IPS-18a (cell line): ENCODE measurements at regions not wholly inside any gene's neighbourhood (a gene's known extent, or its start where the extent isn't known, plus 50 kb on each side); places are given as distances from the start of the nearest gene placed in this dataset.
"Not testable (repeated sequence)": the region's sequence is repeated elsewhere in the genome, so short reads cannot be mapped to it uniquely, and the experiment has no call there.

Experiments
- H3K27ac ChIP-seq: one replicate; pipeline ENCODE4 v1.5.1; 2013; ENCODE audit warnings: low read length
- H3K27me3 ChIP-seq: one replicate; pipeline ENCODE4 v1.6.1; 2013; ENCODE audit warnings: mild to moderate bottlenecking, low read length; ENCODE audit not compliant: control insufficient read depth, insufficient read depth
- H3K36me3 ChIP-seq: one replicate; pipeline ENCODE4 v1.6.1; 2013; ENCODE audit warnings: low read depth, low read length; ENCODE audit not compliant: control insufficient read depth
- H3K4me1 ChIP-seq: one replicate; pipeline ENCODE4 v1.6.1; 2013; ENCODE audit warnings: low read depth, low read length; ENCODE audit not compliant: control insufficient read depth
- H3K4me3 ChIP-seq: one replicate; pipeline ENCODE4 v1.5.1; 2013; ENCODE audit warnings: low read length
- H3K9ac ChIP-seq: one replicate; pipeline ENCODE4 v1.6.1; 2013; ENCODE audit warnings: mild to moderate bottlenecking, low read length, moderate library complexity
- H3K9me3 ChIP-seq: one replicate; pipeline ENCODE4 v1.6.1; 2013; ENCODE audit warnings: low read depth, low read length; ENCODE audit not compliant: control insufficient read depth

DNA sequence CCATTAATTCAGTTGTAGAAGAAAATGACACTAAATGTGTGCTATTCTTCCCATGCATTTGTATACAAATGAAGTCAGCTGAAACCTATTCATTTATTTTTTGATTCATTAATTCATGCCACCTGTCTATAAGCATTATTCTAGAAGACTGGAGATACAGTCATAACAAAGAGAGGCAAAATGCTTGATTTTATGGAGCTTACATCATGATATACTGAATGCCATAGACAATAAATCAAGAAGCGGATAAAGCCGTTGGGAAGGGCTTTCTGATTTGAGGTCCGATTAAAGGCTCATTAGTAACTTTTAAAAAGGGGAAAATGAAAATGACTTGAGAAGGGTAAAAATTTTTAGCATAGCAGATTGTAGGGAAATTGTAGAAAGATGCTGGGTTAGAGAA, 494.9 kb downstream of the RERGL start:
- H3K9me3 ChIP-seq, result no peaks in the 10 kb centered on the region
- H3K36me3 ChIP-seq, result no peaks in the 10 kb centered on the region
- no peaks in the 10 kb centered on the region for H3K27me3 ChIP-seq
- H3K9ac ChIP-seq, result no peak overlapping the region
- H3K4me1 ChIP-seq, result no peaks in the 10 kb centered on the region
- H3K4me3 ChIP-seq, result no peak overlapping the region
- no peak overlapping the region for H3K27ac ChIP-seq

DNA sequence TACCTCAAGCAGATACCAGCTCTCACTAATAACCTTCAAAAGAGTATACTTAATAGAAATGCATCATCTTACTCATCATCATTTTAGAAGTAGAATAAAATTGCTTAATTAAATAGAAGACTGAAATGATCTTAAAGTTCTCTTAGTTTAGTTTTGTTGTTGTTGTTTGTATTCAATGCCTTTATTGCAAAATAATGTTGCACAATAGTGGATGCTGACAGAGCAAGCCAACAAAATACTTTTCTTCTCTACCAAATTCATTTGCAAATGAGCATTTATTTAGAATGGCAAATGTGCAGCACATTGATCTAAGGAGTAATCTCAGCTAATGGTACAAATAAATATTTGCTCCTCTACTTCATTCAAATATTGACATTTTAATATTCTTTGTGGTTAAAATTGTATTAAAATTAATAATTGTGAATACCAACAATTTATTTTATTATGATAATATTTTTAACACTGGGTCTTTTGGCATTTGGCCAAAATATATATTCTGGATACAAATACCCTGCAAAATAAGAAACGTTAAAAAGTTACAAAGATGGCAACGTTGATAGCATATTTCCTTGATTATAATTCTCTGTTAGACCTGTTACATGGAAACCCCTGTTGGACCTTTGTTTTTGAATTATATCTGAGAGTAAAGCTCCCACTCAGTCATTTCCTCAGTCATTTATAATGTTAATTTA, 496.1 kb downstream of the RERGL start:
- H3K36me3 ChIP-seq, result no peaks in the 10 kb centered on the region
- H3K27me3 ChIP-seq, result no peaks in the 10 kb centered on the region
- no peak overlapping the region for H3K9ac ChIP-seq
- no peak overlapping the region for H3K27ac ChIP-seq
- H3K4me3 ChIP-seq, result no peak overlapping the region
- no peaks in the 10 kb centered on the region for H3K4me1 ChIP-seq
- no peaks in the 10 kb centered on the region for H3K9me3 ChIP-seq

DNA sequence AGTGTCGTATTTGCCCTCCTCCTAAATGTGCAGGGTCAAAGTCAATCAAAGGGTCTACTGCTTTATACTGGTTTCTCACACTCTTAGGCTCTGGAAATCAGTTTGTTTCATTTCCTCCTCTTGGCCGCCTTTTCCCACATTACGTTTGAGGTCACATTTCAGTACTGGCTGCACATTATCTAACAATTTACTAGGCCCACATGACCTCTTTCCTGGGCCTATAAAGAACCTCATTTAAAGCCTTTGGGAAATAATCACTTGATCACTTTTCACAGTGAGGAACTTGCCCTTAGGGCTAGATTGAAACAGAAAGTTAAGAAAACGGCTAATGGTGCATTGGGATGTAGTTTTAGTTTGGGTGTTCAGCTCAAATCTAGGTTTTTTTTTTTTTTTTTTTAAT, 497.5 kb downstream of the RERGL start:
- H3K9ac ChIP-seq, result no peak overlapping the region
- no peaks in the 10 kb centered on the region for H3K36me3 ChIP-seq
- H3K27me3 ChIP-seq, result no peaks in the 10 kb centered on the region
- no peaks in the 10 kb centered on the region for H3K9me3 ChIP-seq
- no peak overlapping the region for H3K4me3 ChIP-seq
- no peaks in the 10 kb centered on the region for H3K4me1 ChIP-seq
- no peak overlapping the region for H3K27ac ChIP-seq

DNA sequence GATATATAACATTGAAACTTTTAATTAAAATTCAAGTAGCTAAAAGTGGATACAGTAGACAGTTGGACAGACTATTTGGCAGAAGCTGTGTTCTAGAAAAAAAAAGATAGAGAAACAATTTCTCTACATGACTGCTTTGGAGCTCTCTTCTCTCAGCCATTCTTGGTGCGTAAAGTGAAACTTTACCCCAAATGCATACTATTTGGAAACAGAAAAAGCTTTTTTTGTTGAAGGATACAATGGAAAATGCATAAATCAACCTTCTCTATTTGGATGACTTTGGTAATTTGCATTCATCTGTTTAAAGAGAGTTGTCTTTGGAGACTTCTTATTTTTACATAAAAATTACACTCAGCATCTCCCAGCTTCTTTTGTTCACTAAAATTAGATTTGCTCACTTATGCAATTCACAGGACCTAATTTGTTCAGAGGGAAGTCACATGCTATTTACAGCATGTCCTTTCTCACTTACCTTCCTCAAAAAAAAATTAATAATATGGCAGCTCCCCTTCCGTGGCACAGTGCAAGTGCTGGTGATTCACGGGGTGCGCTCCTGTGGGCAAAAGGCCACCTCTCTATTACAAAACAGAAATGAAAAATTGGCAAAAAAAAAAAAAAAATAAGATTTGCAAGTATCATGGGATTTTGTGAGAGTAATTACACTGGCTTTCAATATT, 498.9 kb downstream of the RERGL start:
- Histone ChIP-seq H3K27me3 (no peaks in the 10 kb centered on the region), H3K4me3 (no peak overlapping the region), H3K36me3 (no peaks in the 10 kb centered on the region), H3K9me3 (no peaks in the 10 kb centered on the region), H3K4me1 (no peaks in the 10 kb centered on the region), H3K9ac (no peak overlapping the region), H3K27ac (no peak overlapping the region)

DNA sequence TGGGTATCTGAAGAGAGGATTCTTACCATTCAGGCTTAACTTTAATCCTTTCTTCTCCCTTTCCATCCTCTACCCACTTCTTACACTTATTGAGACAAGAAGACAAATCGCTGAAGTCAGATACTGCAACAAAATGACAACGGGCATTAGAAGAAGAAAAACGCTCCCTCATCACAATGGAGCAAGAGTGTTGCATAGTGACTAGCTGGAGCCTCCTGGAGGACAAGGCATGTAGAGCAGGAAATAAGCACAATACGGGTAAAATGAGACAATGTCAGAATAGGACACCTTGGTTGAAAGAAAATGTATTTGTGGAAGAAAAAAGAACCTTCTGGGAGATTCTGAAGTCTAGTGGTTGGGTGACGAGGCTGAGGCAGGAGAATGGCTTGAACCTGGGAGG, 501.0 kb downstream of the RERGL start:
- H3K36me3 ChIP-seq, result no peaks in the 10 kb centered on the region
- no peak overlapping the region for H3K4me3 ChIP-seq

DNA sequence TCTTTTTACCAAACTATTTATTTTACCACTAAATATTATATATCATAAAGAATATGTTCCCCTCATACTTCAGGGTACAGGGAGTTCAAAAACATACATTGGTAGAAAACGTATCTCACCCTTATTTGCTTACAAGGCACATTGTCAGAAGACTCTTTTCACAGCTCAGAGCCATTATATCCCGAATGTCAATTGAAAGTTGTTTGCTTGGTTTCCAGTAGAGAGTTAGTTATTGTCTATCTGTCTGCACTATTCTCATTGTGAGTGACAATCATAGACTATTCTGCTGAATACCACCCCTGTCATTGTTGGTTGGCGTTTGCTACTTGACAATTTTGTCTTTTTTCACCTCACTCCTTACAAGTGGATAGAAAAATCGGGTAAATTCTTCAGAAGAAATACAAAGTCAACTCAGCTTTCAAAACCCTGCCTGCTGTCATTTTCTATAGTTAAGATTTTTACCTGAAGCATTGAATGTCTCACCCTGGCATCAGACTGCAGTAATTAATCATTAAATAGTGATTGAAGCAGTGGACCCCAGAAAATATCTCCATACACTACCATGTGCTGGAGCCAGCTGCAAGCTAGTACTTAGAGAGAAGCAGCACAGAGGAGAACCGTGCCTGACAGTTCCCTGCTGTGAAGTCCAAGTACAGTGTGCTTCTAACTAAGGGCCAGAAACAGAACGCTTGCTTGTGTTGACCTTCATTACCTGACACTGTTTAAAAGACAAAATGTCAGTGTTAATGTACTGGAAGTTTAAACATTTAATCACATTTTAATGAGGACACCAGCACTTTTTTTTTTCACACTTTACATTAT, 510.6 kb downstream of the RERGL start:
- H3K27ac ChIP-seq, result no peak overlapping the region
- H3K36me3 ChIP-seq, result no peaks in the 10 kb centered on the region
- peaks cover 9% of the 10 kb centered on the region for H3K4me1 ChIP-seq
- no peak overlapping the region for H3K4me3 ChIP-seq
- no peak overlapping the region for H3K9ac ChIP-seq
- H3K9me3 ChIP-seq, result no peaks in the 10 kb centered on the region
- H3K27me3 ChIP-seq, result no peaks in the 10 kb centered on the region

More for the DNA sequence above, 501.0 kb downstream of the RERGL start:
- Histone ChIP-seq H3K9me3 (no peaks in the 10 kb centered on the region), H3K9ac (no peak overlapping the region), H3K4me1 (no peaks in the 10 kb centered on the region), H3K27ac (no peak overlapping the region), H3K27me3 (no peaks in the 10 kb centered on the region)

DNA sequence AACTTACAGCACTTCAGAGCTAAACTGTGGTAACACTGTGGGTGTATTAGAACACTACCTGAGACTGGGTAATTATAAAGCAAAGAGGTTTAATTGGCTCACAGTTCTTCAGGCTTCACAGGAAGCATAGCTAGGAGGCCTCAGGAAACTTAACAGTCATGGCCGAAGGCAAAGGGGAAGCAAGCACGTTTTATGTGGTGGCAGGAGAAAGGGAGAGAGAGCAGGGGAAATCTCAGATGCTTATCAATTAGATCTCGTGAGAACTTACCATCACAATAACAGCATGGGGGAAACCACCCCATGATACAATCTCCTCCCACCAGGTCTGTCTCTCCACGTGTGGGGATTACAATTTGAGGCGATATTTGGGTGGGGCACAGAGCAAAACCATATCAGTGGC, 512.6 kb downstream of the RERGL start:
- H3K36me3 ChIP-seq, result no peaks in the 10 kb centered on the region
- H3K9me3 ChIP-seq, result no peaks in the 10 kb centered on the region
- no peak overlapping the region for H3K9ac ChIP-seq
- H3K27me3 ChIP-seq, result no peaks in the 10 kb centered on the region
- H3K27ac ChIP-seq, result no peak overlapping the region
- no peak overlapping the region for H3K4me3 ChIP-seq
- peaks cover 9% of the 10 kb centered on the region for H3K4me1 ChIP-seq

DNA sequence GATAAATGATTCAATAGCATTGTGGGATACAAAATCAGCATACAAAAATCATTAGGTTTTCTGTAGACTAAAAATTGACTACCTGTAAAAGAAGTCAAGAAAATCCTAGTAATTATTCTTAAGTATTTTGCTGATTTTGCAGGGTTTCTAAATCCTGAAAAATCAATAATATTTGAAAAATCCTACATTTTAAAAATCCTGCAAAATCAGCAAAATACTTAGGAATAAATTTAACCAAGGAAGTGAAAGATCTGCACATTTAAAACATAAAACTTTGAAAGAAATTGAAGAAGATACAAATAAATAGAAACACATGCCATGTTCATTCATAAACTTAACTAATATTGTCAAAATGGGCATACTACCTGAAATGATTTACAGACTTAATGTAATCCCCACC, 517.7 kb downstream of the RERGL start:
- no peak overlapping the region for H3K4me3 ChIP-seq
- peaks cover 2% of the 10 kb centered on the region for H3K4me1 ChIP-seq
- H3K27ac ChIP-seq, result no peak overlapping the region
- no peak overlapping the region for H3K9ac ChIP-seq
- no peaks in the 10 kb centered on the region for H3K9me3 ChIP-seq
- no peaks in the 10 kb centered on the region for H3K27me3 ChIP-seq
- no peaks in the 10 kb centered on the region for H3K36me3 ChIP-seq

DNA sequence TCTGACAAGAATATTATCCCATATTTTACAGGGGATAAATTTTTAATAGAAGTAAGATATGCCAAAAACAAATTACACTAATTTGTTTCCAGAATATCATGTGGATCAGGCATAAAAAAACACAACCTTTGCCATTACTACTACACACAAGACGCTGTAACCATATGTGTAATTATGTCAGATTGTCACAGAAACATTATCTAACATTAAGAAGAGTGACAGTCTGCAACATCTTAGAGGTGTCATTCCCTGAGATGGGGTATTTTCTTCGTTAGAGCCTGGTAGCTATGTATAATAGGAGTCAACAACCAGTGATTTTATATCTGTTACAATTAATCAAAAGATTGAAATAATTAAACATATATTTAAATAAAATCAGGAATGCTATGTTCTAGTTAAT, 518.9 kb downstream of the RERGL start:
- Histone ChIP-seq H3K9me3 (no peaks in the 10 kb centered on the region), H3K27ac (no peak overlapping the region), H3K27me3 (no peaks in the 10 kb centered on the region), H3K4me3 (no peak overlapping the region), H3K36me3 (no peaks in the 10 kb centered on the region), H3K4me1 (no peaks in the 10 kb centered on the region), H3K9ac (no peak overlapping the region)

DNA sequence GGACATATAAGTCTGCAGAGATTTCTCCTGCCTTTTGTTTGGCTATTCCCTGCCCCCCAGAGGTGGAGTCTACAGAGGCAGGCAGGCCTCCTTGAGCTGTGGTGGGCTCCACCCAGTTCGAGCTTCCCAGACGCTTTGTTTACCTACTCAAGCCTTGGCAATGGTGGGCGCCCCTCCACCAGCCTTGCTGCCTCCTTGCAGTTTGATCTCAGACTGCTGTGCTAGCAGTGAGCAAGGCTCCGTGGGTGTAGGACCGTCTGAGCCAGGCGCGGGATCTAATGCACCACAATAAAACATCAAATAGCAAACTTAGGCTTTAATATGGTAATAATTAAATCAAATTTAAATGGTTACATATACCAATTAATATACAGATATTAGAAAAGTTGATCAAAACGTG, 525.4 kb downstream of the RERGL start:
- not testable (repeated sequence) for H3K27me3 ChIP-seq, H3K27ac ChIP-seq

DNA sequence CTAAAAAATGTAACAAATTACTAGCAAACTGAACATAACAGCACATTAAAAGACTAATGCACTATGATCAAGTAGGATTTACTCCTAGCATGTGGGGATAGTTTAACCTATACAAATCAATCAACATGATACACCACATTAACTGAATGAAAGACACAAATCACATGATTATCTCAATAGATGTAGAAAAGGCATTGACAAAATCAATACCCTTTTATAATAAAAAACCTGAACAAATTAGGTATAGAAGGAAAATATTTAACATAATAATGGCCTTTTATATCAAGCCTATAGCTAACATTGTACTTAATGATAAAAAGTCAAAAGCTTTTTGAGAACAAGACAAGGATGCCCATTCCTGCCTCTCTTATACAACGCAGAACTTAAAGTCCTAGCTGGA, 540.0 kb downstream of the RERGL start:
- no peak overlapping the region for H3K4me3 ChIP-seq

More for the DNA sequence above, 525.4 kb downstream of the RERGL start:
- H3K36me3 ChIP-seq, H3K9ac ChIP-seq, H3K4me1 ChIP-seq, H3K9me3 ChIP-seq, H3K4me3 ChIP-seq: not testable (repeated sequence)

More for the DNA sequence above, 540.0 kb downstream of the RERGL start:
- Histone ChIP-seq H3K9me3 (no peaks in the 10 kb centered on the region), H3K9ac (no peak overlapping the region), H3K36me3 (no peaks in the 10 kb centered on the region), H3K27ac (no peak overlapping the region), H3K4me1 (no peaks in the 10 kb centered on the region), H3K27me3 (no peaks in the 10 kb centered on the region)
